ENCODE measurements at regions not wholly inside any gene's neighbourhood (a gene's known extent, or its start where the extent isn't known, plus 50 kb on each side); places are given as distances from the start of the nearest gene placed in this dataset.

GRCh38 chr2:162967811-162968210 lies 129.2 kb upstream of the KCNH7 start:
- TF ChIP-seq, protein P1, sequence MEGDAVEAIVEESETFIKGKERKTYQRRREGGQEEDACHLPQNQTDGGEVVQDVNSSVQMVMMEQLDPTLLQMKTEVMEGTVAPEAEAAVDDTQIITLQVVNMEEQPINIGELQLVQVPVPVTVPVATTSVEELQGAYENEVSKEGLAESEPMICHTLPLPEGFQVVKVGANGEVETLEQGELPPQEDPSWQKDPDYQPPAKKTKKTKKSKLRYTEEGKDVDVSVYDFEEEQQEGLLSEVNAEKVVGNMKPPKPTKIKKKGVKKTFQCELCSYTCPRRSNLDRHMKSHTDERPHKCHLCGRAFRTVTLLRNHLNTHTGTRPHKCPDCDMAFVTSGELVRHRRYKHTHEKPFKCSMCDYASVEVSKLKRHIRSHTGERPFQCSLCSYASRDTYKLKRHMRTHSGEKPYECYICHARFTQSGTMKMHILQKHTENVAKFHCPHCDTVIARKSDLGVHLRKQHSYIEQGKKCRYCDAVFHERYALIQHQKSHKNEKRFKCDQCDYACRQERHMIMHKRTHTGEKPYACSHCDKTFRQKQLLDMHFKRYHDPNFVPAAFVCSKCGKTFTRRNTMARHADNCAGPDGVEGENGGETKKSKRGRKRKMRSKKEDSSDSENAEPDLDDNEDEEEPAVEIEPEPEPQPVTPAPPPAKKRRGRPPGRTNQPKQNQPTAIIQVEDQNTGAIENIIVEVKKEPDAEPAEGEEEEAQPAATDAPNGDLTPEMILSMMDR (conservative IDR thresholded peaks at IDR 0.05; ENCODE audit: low read depth, low read length): no peak
- no peak for TF ChIP-seq EZH2phosphoT487 (IDR thresholded peaks at IDR 0.05; ENCODE audit: borderline replicate concordance, low read length)

All from PC-3 (cell line).